IMR-90 (cell line): ENCODE measurements at regions not wholly inside any gene's neighbourhood (a gene's known extent, or its start where the extent isn't known, plus 50 kb on each side); places are given as distances from the start of the nearest gene placed in this dataset.

Experiments used
- ATAC-seq: fragments of 200-7000 bp; cut with Tn5 transposase; 2 replicates; pipeline ENCODE4 v1.9.1; 2020; ENCODE audit warnings: low read depth, mild to moderate bottlenecking, moderate library complexity
- BruUV-seq: library from RNA; stranded (reverse); fragments of 400-500 nt; replicated peaks from 2 replicates; lab custom pipeline; 2021; lab: Mats Ljungman, UMichigan
- CTCF ChIA-PET: fragments of 300-600 bp; formaldehyde crosslinking; extraction: SDS; loops from one replicate; lab custom pipeline; 2021; ENCODE audit warnings: antibody characterized with exemption; lab: Yijun Ruan, JAX
- POLR2A ChIA-PET: fragments of 300-600 bp; sonication (Branson Sonifier 250); formaldehyde crosslinking; loops from one replicate; lab custom pipeline; 2022; ENCODE audit warnings: antibody characterized with exemption; ENCODE audit not compliant: unreplicated experiment; lab: Charles Lee
- DNase-seq: peaks from one replicate; pipeline ENCODE4 v3.0.0; 2013
- H2AFZ ChIP-seq: replicated peaks from 2 replicates; pipeline ENCODE3; 2013; ENCODE audit warnings: low read length, mild to moderate bottlenecking; ENCODE audit not compliant: poor library complexity
- H2AK5ac ChIP-seq: 2 replicates; pipeline ENCODE4 v1.6.1; 2013; ENCODE audit warnings: low read depth, low read length, inconsistent platforms
- H2AK9ac ChIP-seq: replicated peaks from 2 replicates; pipeline ENCODE3; 2013; ENCODE audit warnings: mild to moderate bottlenecking, low read depth, low read length, moderate library complexity; ENCODE audit not compliant: poor library complexity
- H2BK120ac ChIP-seq: 2 replicates; pipeline ENCODE4 v1.6.1; 2013; ENCODE audit warnings: low read depth, low read length, inconsistent platforms
- H2BK15ac ChIP-seq: 3 replicates; pipeline ENCODE4 v1.6.1; 2013; ENCODE audit warnings: low read depth, low read length, inconsistent platforms
- H2BK20ac ChIP-seq: 2 replicates; pipeline ENCODE4 v1.6.1; 2013; ENCODE audit warnings: low read depth, mild to moderate bottlenecking, inconsistent platforms, low read length, moderate library complexity
- H2BK5ac ChIP-seq: 2 replicates; pipeline ENCODE4 v1.6.1; 2013; ENCODE audit warnings: mild to moderate bottlenecking, low read depth, low read length, inconsistent platforms; ENCODE audit not compliant: poor library complexity, severe bottlenecking
- H3K14ac ChIP-seq: replicated peaks from 2 replicates; pipeline ENCODE4 v1.6.1; 2013; ENCODE audit warnings: low read depth, low read length, inconsistent platforms
- H3K18ac ChIP-seq: 2 replicates; pipeline ENCODE4 v1.6.1; 2013; ENCODE audit warnings: low read depth, low read length, control low read depth
- H3K23ac ChIP-seq: 2 replicates; pipeline ENCODE4 v1.6.1; 2013; ENCODE audit warnings: low read depth, low read length, inconsistent platforms
- H3K27ac ChIP-seq: 2 replicates; pipeline ENCODE4 v1.5.1; 2013; ENCODE audit warnings: mild to moderate bottlenecking, control low read depth, low read length; ENCODE audit not compliant: insufficient read depth
- H3K27me3 ChIP-seq: 2 replicates; pipeline ENCODE4 v1.6.1; 2013; ENCODE audit warnings: low read length; ENCODE audit not compliant: control insufficient read depth, insufficient read depth
- H3K36me3 ChIP-seq: 2 replicates; pipeline ENCODE4 v1.6.1; 2013; ENCODE audit warnings: low read length, mixed read lengths; ENCODE audit not compliant: control insufficient read depth, insufficient read depth
- H3K4ac ChIP-seq: 2 replicates; pipeline ENCODE4 v1.6.1; 2013; ENCODE audit warnings: low read depth, low read length, inconsistent platforms
- H3K4me1 ChIP-seq: 2 replicates; pipeline ENCODE4 v1.6.1; 2013; ENCODE audit warnings: low read length, mixed read lengths; ENCODE audit not compliant: control insufficient read depth, insufficient read depth
- H3K4me2 ChIP-seq: 2 replicates; pipeline ENCODE4 v1.6.1; 2013; ENCODE audit warnings: low read depth, mild to moderate bottlenecking, control low read depth, low read length, moderate library complexity
- H3K4me3 ChIP-seq: 2 replicates; pipeline ENCODE4 v1.5.1; 2013; ENCODE audit warnings: low read depth, mild to moderate bottlenecking, control low read depth, low read length, moderate library complexity; ENCODE audit not compliant: insufficient read depth
- H3K56ac ChIP-seq: 2 replicates; pipeline ENCODE4 v1.6.1; 2013; ENCODE audit warnings: low read length, inconsistent platforms; ENCODE audit not compliant: insufficient read depth; ENCODE audit errors: extremely low read depth
- H3K79me1 ChIP-seq, 2 experiments: 2 replicates each; pipeline ENCODE4 v1.6.1; 2013; ENCODE audit warnings: low read length in 2 of 2, inconsistent platforms in 1 of 2, low read depth in 1 of 2
- H3K9ac ChIP-seq: 2 replicates; pipeline ENCODE4 v1.6.1; 2013; ENCODE audit warnings: low read depth, low read length, control low read depth
- H3K9me1 ChIP-seq: 2 replicates; pipeline ENCODE4 v1.6.1; 2013; ENCODE audit warnings: low read length, inconsistent platforms; ENCODE audit not compliant: insufficient read depth
- H3K9me3 ChIP-seq: 2 replicates; pipeline ENCODE4 v1.6.1; 2013; ENCODE audit warnings: low read length; ENCODE audit not compliant: control insufficient read depth, insufficient read depth
- H4K20me1 ChIP-seq: 2 replicates; pipeline ENCODE4 v1.6.1; 2013; ENCODE audit warnings: low read length, inconsistent platforms; ENCODE audit not compliant: insufficient read depth
- H4K5ac ChIP-seq: 2 replicates; pipeline ENCODE4 v1.6.1; 2013; ENCODE audit warnings: mild to moderate bottlenecking, low read depth, low read length, control low read depth
- H4K8ac ChIP-seq, 2 experiments: 2 replicates each; pipeline ENCODE4 v1.6.1; 2013; ENCODE audit warnings: low read depth in 2 of 2, low read length in 2 of 2, control low read depth in 1 of 2, inconsistent platforms in 1 of 2
- H4K91ac ChIP-seq: 2 replicates; pipeline ENCODE4 v1.6.1; 2013; ENCODE audit warnings: low read depth, low read length, inconsistent platforms; ENCODE audit not compliant: insufficient read depth
- BHLHE40 ChIP-seq: fragments of 150-350 bp; IDR thresholded peaks from 2 replicates; pipeline ENCODE4 v1.6.1; 2016; ENCODE audit warnings: mild to moderate bottlenecking, low read depth, low read length
- CEBPB ChIP-seq: IDR thresholded peaks from 2 replicates; pipeline ENCODE4 v1.6.1; 2012; ENCODE audit warnings: low read depth, low read length, improper control_type of control experiment
- CHD1 ChIP-seq: IDR thresholded peaks from 2 replicates; pipeline ENCODE4 v1.6.1; 2012; ENCODE audit warnings: low read depth, low read length, improper control_type of control experiment
- CTCF ChIP-seq: conservative IDR thresholded peaks from 2 replicates; pipeline ENCODE4 v1.5.1; 2012; ENCODE audit warnings: mild to moderate bottlenecking, low read depth, low read length, improper control_type of control experiment
- FOS ChIP-seq: fragments of 150-350 bp; IDR thresholded peaks from 2 replicates; pipeline ENCODE4 v1.6.1; 2016; ENCODE audit warnings: low read depth, low read length
- MAFK ChIP-seq: IDR thresholded peaks from 2 replicates; pipeline ENCODE4 v1.6.1; 2012; ENCODE audit warnings: low read depth, low read length, improper control_type of control experiment
- MAZ ChIP-seq: IDR thresholded peaks from 2 replicates; pipeline ENCODE4 v1.6.1; 2012; ENCODE audit warnings: low read depth, mild to moderate bottlenecking, low read length, improper control_type of control experiment, moderate library complexity, borderline replicate concordance
- MXI1 ChIP-seq: IDR thresholded peaks from 2 replicates; pipeline ENCODE4 v1.6.1; 2012; ENCODE audit warnings: low read depth, mild to moderate bottlenecking, low read length, moderate library complexity, borderline replicate concordance
- NFE2L2 ChIP-seq: fragments of 150-350 bp; IDR thresholded peaks from 2 replicates; pipeline ENCODE4 v1.6.1; 2016; ENCODE audit warnings: low read depth, mild to moderate bottlenecking, low read length
- POLR2A ChIP-seq: IDR thresholded peaks from 2 replicates; pipeline ENCODE4 v1.6.1; 2012; ENCODE audit warnings: mild to moderate bottlenecking, low read depth, low read length
- RAD21 ChIP-seq: IDR thresholded peaks from 2 replicates; pipeline ENCODE4 v1.6.1; 2012; ENCODE audit warnings: low read length, improper control_type of control experiment
- RCOR1 ChIP-seq: IDR thresholded peaks from 2 replicates; pipeline ENCODE4 v1.6.1; 2012; ENCODE audit warnings: mild to moderate bottlenecking, low read length, improper control_type of control experiment; ENCODE audit not compliant: insufficient replicate concordance
- RFX5 ChIP-seq: IDR thresholded peaks from 2 replicates; pipeline ENCODE4 v1.8.0; 2012; ENCODE audit warnings: low read depth, mild to moderate bottlenecking, low read length, moderate library complexity
- SMC3 ChIP-seq: fragments of 150-350 bp; IDR thresholded peaks from 2 replicates; pipeline ENCODE4 v1.6.1; 2016; ENCODE audit warnings: low read depth, mild to moderate bottlenecking, antibody characterized with exemption, low read length, moderate library complexity
- USF2 ChIP-seq: fragments of 150-350 bp; IDR thresholded peaks from 2 replicates; pipeline ENCODE4 v1.6.1; 2017; ENCODE audit warnings: mild to moderate bottlenecking, antibody characterized with exemption, low read length, low read depth
- WGBS, 2 experiments: methylation state at CpG; one replicate each; pipeline versions ENCODE4 v1.1.5 to v1.1.7; 2013; ENCODE audit warnings: missing lambda C conversion rate in 2 of 2; ENCODE audit not compliant: insufficient read length in 1 of 2; ENCODE audit errors: extremely low coverage in 2 of 2; 5-methylcytosine and 5-hydroxymethylcytosine counted together
- dilution Hi-C: fragments of 300-500 bp; cut with HindIII; formaldehyde crosslinking; loops from one replicate; pipeline ENCODE4 v1.14.3; 2018; ENCODE audit warnings: low sequenced_read_pairs; ENCODE audit not compliant: unreplicated experiment
- in situ Hi-C: fragments of 300-500 bp; cut with MboI; formaldehyde crosslinking; loops from 3 replicates; pipeline ENCODE4 v1.14.3; 2019; ENCODE audit warnings: low sequenced_read_pairs, inconsistent platforms, mixed read lengths
- intact Hi-C: fragments of 100-400 bp; cut with micrococcal nuclease; formaldehyde crosslinking; loops from 2 replicates; pipeline ENCODE4 v1.10.0; 2022
- TF ChIP-seq, protein P1 (sequence below): fragments of 150-350 bp; IDR thresholded peaks from 2 replicates; pipeline ENCODE4 v1.6.1; 2016; ENCODE audit warnings: low read depth, mild to moderate bottlenecking, low read length, moderate library complexity, borderline replicate concordance

GRCh38 chr10:6642876-6643275 lies 62.8 kb upstream of the PRKCQ start:
- H3K14ac ChIP-seq = no peak overlapping the region
- H3K4ac ChIP-seq = no peak overlapping the region
- no peak overlapping the region for H4K8ac ChIP-seq
- no peaks in the 10 kb centered on the region for H3K79me1 ChIP-seq
- ChIA-PET CTCF (no interaction called here), POLR2A (no interaction called here)
- H3K4me3 ChIP-seq = no peak overlapping the region
- H3K23ac ChIP-seq = no peak overlapping the region
- H2BK5ac ChIP-seq = no peak overlapping the region
- H2AK5ac ChIP-seq = no peak overlapping the region
- BruUV-seq = no TSS peak
- no peak overlapping the region for H3K56ac ChIP-seq
- H4K91ac ChIP-seq = no peak overlapping the region
- H3K9me1 ChIP-seq = no peaks in the 10 kb centered on the region
- H3K4me1 ChIP-seq = no peaks in the 10 kb centered on the region
- H2BK20ac ChIP-seq = no peak overlapping the region
- H3K27ac ChIP-seq = no peak overlapping the region
- H2BK15ac ChIP-seq = no peak overlapping the region
- H3K4me2 ChIP-seq = no peak overlapping the region
- no CpG with 5 or more reads among the region's 5 CpGs for WGBS, 2 experiments
- TF ChIP-seq MAFK (no peak), NFE2L2 (no peak), CHD1 (no peak), MAZ (no peak), POLR2A (no peak), FOS (no peak), CTCF (no peak), RFX5 (no peak), RAD21 (no peak), CEBPB (no peak), SMC3 (no peak), BHLHE40 (no peak), USF2 (no peak), RCOR1 (no peak), MXI1 (no peak)
- TF ChIP-seq, protein P1, sequence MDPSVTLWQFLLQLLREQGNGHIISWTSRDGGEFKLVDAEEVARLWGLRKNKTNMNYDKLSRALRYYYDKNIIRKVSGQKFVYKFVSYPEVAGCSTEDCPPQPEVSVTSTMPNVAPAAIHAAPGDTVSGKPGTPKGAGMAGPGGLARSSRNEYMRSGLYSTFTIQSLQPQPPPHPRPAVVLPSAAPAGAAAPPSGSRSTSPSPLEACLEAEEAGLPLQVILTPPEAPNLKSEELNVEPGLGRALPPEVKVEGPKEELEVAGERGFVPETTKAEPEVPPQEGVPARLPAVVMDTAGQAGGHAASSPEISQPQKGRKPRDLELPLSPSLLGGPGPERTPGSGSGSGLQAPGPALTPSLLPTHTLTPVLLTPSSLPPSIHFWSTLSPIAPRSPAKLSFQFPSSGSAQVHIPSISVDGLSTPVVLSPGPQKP = no peak
- DNase-seq = no peak
- ATAC-seq = no peak
- H2AFZ ChIP-seq = no peak overlapping the region
- no peak overlapping the region for H3K18ac ChIP-seq
- dilution Hi-C loops = no loop called here
- no peak overlapping the region for H2AK9ac ChIP-seq
- intact Hi-C loops = no loop called here
- in situ Hi-C loops = no loop called here
- no peaks in the 10 kb centered on the region for H4K20me1 ChIP-seq
- no peaks in the 10 kb centered on the region for H3K9me3 ChIP-seq
- H3K36me3 ChIP-seq = no peaks in the 10 kb centered on the region
- no peak overlapping the region for H3K9ac ChIP-seq
- H3K27me3 ChIP-seq = no peaks in the 10 kb centered on the region; the same call in 1 of the 2 replicates
- no peak overlapping the region for H2BK120ac ChIP-seq
- H4K5ac ChIP-seq = no peak overlapping the region
